ENCODE measurements at regions not wholly inside any gene's neighbourhood (a gene's known extent, or its start where the extent isn't known, plus 50 kb on each side); places are given as distances from the start of the nearest gene placed in this dataset.

- H3K9me3 ChIP-seq = no peaks in the 10 kb centered on the region
- no peaks in the 10 kb centered on the region for H3K27me3 ChIP-seq
- H3K4me1 ChIP-seq = peaks cover 0 to 4% (median 0%) of the 10 kb centered on the region in 3 donors
- ATAC-seq = no peak
- H3K27ac ChIP-seq = no peak overlapping the region
- H3K36me3 ChIP-seq = no peaks in the 10 kb centered on the region
- TF ChIP-seq EP300 (IDR thresholded peaks at IDR 0.05) (no peak), POLR2A (IDR thresholded peaks at IDR 0.05) (no peak), POLR2AphosphoS5 (IDR thresholded peaks at IDR 0.05) (no peak), CTCF (IDR thresholded peaks at IDR 0.05) (no peak)
- no peak overlapping the region for H3K4me3 ChIP-seq
- 87 to 100% methylated on average over 3 to 4 of the region's 5 CpGs for WGBS, 2 donors (ENCODE audit: low coverage in 1 of 2)
Observed at GRCh38 chr4:38526412-38526811, 137.6 kb upstream of the KLF3 start.

- ATAC-seq = peak; percentile 34
- no peak overlapping the region for H3K4me3 ChIP-seq
- TF ChIP-seq POLR2AphosphoS5 (IDR thresholded peaks at IDR 0.05) (no peak), EP300 (IDR thresholded peaks at IDR 0.05) (no peak), CTCF (IDR thresholded peaks at IDR 0.05) (no peak), POLR2A (IDR thresholded peaks at IDR 0.05) (no peak)
- no peaks in the 10 kb centered on the region for H3K27me3 ChIP-seq
- H3K4me1 ChIP-seq = peaks cover 0 to 19% (median 0%) of the 10 kb centered on the region in 3 donors
- H3K27ac ChIP-seq = peak overlapping the region in 1 of 4 donors; percentile 3
- H3K9me3 ChIP-seq = no peaks in the 10 kb centered on the region
- no peaks in the 10 kb centered on the region for H3K36me3 ChIP-seq
- WGBS, 2 donors (ENCODE audit: low coverage in 1 of 2) = 77 to 87% methylated on average over 11 to 12 of the region's 15 CpGs
Observed at GRCh38 chr4:38529189-38530115, 134.5 kb upstream of the KLF3 start.

- Histone ChIP-seq H3K27me3 (no peaks in the 10 kb centered on the region), H3K9me3 (no peaks in the 10 kb centered on the region), H3K36me3 (no peaks in the 10 kb centered on the region), H3K27ac (no peak overlapping the region), H3K4me3 (no peak overlapping the region), H3K4me1 (peaks cover 0 to 19% (median 0%) of the 10 kb centered on the region in 3 donors)
- ATAC-seq = no peak
- 80 to 88% methylated on average over 1 of the region's 1 CpG for WGBS, 2 donors (ENCODE audit: low coverage in 1 of 2)
- TF ChIP-seq EP300 (IDR thresholded peaks at IDR 0.05) = no peak
- no peak for TF ChIP-seq POLR2AphosphoS5 (IDR thresholded peaks at IDR 0.05)
- no peak for TF ChIP-seq CTCF (IDR thresholded peaks at IDR 0.05)
- TF ChIP-seq POLR2A (IDR thresholded peaks at IDR 0.05) = no peak
Observed at GRCh38 chr4:38530486-38530885, 133.5 kb upstream of the KLF3 start.

- H3K9me3 ChIP-seq = no peaks in the 10 kb centered on the region
- 6 to 62% methylated on average over 2 to 5 of the region's 5 CpGs for WGBS, 2 donors (ENCODE audit: low coverage in 1 of 2)
- no peaks in the 10 kb centered on the region for H3K36me3 ChIP-seq
- TF ChIP-seq EP300 (IDR thresholded peaks at IDR 0.05) (no peak), CTCF (IDR thresholded peaks at IDR 0.05) (no peak), POLR2A (IDR thresholded peaks at IDR 0.05) (no peak), POLR2AphosphoS5 (IDR thresholded peaks at IDR 0.05) (no peak)
- ATAC-seq = no peak
- no peak overlapping the region for H3K4me3 ChIP-seq
- H3K4me1 ChIP-seq = peaks cover 0 to 19% (median 0%) of the 10 kb centered on the region in 3 donors
- no peaks in the 10 kb centered on the region for H3K27me3 ChIP-seq
- no peak overlapping the region for H3K27ac ChIP-seq
Observed at GRCh38 chr4:38531141-38531727, 132.8 kb upstream of the KLF3 start.

Data from gastroesophageal sphincter (tissue), 4 donors.